Muscle layer of colon (tissue), 2 donors: ENCODE measurements at regions not wholly inside any gene's neighbourhood (a gene's known extent, or its start where the extent isn't known, plus 50 kb on each side); places are given as distances from the start of the nearest gene placed in this dataset.

ENCODE experiments used
- H3K27ac ChIP-seq: one replicate; pipeline ENCODE4 v1.7.0; 2013; ENCODE audit warnings: low read depth, mild to moderate bottlenecking, low read length, moderate library complexity
- H3K27me3 ChIP-seq, 2 donors: one replicate each; pipeline ENCODE4 v1.7.0; 2013; ENCODE audit warnings: low read length in 2 of 2, mild to moderate bottlenecking in 2 of 2; ENCODE audit not compliant: insufficient read depth in 2 of 2, control insufficient read depth in 1 of 2
- H3K36me3 ChIP-seq: one replicate; pipeline ENCODE4 v1.7.0; 2013; ENCODE audit warnings: mild to moderate bottlenecking, low read length; ENCODE audit not compliant: insufficient read depth
- H3K4me1 ChIP-seq: one replicate; pipeline ENCODE4 v1.7.0; 2013; ENCODE audit warnings: mild to moderate bottlenecking, low read length; ENCODE audit not compliant: insufficient read depth
- H3K4me3 ChIP-seq, 2 donors: one replicate each; pipeline ENCODE4 v1.7.0; 2013; ENCODE audit warnings: low read length in 2 of 2, low read depth in 1 of 2, mild to moderate bottlenecking in 1 of 2, moderate library complexity in 1 of 2
- H3K9ac ChIP-seq: one replicate; pipeline ENCODE4 v1.7.0; 2013; ENCODE audit warnings: low read length
- H3K9me3 ChIP-seq: one replicate; pipeline ENCODE4 v1.7.0; 2013; ENCODE audit warnings: mild to moderate bottlenecking, low read length
- donor health status: abdominal sarcoma.
- donor health status: Adenocarcinoma of cecum.

GRCh38 chr15:97199393-97200051, 761.0 kb upstream of the ARRDC4 start:
- H3K4me1 ChIP-seq, result no peaks in the 10 kb centered on the region
- H3K9ac ChIP-seq, result no peak overlapping the region
- H3K36me3 ChIP-seq, result no peaks in the 10 kb centered on the region
- no peak overlapping the region for H3K27ac ChIP-seq
- H3K9me3 ChIP-seq, result no peaks in the 10 kb centered on the region
- H3K27me3 ChIP-seq, result no peaks in the 10 kb centered on the region
- H3K4me3 ChIP-seq, result no peak overlapping the region

DNA sequence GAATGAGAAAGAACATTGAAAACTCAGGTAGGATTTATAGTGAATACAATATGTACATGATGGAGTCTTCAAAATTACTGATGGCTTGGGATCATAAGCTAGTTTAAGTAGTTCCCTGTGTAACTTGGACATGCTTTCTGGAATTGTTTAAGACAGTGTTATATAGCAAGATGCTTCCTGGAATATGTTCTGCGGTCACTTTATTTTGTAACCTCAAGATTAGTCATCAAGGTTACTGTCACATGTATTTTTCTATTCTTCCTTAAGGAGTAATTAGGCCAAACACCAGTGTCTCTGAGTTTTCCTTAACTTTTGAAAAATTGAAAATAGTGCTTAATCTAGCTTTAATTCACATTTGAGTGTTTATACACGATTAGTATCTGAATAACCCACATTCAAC, 760.3 kb upstream of the ARRDC4 start:
- no peak overlapping the region for H3K4me3 ChIP-seq
- H3K4me1 ChIP-seq, result no peaks in the 10 kb centered on the region
- no peaks in the 10 kb centered on the region for H3K9me3 ChIP-seq
- no peaks in the 10 kb centered on the region for H3K36me3 ChIP-seq
- H3K9ac ChIP-seq, result no peak overlapping the region
- no peak overlapping the region for H3K27ac ChIP-seq
- H3K27me3 ChIP-seq, result no peaks in the 10 kb centered on the region

DNA sequence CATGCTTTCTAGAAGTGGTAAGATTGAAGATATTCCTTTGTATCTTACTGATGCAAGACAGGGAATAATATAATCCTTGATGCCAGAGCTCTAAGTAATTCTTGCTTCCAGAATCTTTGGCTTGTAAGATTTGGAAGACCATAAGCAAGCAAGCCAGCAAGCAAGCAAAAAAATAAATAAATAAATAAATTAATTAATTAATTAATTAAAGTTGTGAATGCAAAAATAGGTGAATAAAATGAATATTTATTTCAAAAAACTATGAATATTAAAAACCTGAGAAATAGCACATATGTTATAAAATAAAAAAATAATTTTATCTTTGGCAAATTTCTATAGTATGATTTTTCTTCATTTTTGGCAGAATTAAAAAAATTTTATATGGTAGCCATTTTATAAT, 750.2 kb upstream of the ARRDC4 start:
- Histone ChIP-seq H3K4me1 (no peaks in the 10 kb centered on the region), H3K27ac (no peak overlapping the region), H3K27me3 (no peaks in the 10 kb centered on the region), H3K9ac (no peak overlapping the region), H3K4me3 (no peak overlapping the region), H3K36me3 (no peaks in the 10 kb centered on the region), H3K9me3 (no peaks in the 10 kb centered on the region)

DNA sequence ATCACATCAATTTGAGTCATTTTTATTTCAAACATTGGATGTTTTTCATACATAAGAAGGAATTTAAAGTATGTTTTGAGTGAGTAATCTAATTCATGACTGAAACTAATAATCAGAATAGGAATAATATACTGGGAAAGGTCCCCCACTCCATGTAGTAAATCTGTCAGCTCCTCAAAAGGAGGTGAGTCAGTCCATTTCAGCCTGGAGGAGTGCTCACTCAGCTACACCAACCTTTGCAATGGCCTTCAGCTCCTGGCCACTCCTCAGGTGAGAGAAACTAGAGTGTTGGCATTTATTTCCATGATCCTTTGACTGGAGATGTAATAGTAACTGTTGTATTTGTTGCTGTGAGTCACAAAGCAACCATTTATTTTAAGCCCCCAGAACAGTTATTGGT, 744.9 kb upstream of the ARRDC4 start:
- Histone ChIP-seq H3K4me3 (no peak overlapping the region), H3K9me3 (no peaks in the 10 kb centered on the region), H3K36me3 (no peaks in the 10 kb centered on the region), H3K9ac (no peak overlapping the region), H3K4me1 (no peaks in the 10 kb centered on the region), H3K27me3 (no peaks in the 10 kb centered on the region), H3K27ac (no peak overlapping the region)

GRCh38 chr15:97224191-97224641, 736.3 kb upstream of the ARRDC4 start:
- Histone ChIP-seq H3K27ac (no peak overlapping the region), H3K36me3 (no peaks in the 10 kb centered on the region), H3K9me3 (no peaks in the 10 kb centered on the region), H3K4me3 (no peak overlapping the region), H3K4me1 (no peaks in the 10 kb centered on the region), H3K9ac (no peak overlapping the region), H3K27me3 (no peaks in the 10 kb centered on the region)

- H3K4me3 ChIP-seq, result no peak overlapping the region
- H3K4me1 ChIP-seq, result no peaks in the 10 kb centered on the region
- no peak overlapping the region for H3K27ac ChIP-seq
- no peak overlapping the region for H3K9ac ChIP-seq
- no peaks in the 10 kb centered on the region for H3K9me3 ChIP-seq
- no peaks in the 10 kb centered on the region for H3K36me3 ChIP-seq
- no peaks in the 10 kb centered on the region for H3K27me3 ChIP-seq
These were observed 725.5 kb upstream of the ARRDC4 start for GRCh38 chr15:97234851-97235610.

DNA sequence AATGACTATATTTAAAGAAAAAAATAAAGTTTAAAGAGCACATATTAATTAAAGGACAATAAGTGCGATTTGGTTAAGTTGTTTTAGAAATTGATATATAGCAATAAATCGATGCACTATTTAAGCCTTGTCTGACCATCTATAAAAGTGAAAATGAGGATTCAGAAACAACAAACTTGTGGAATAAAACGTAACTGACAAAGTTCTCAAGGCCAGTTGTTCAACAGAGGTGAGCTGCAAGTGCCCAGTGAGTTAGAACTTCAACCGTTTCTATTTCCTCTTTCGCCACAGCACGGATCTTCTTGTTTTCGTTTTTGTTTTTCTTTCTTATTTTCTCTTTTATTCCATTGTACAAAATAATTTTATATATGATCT, 724.9 kb upstream of the ARRDC4 start:
- Histone ChIP-seq H3K27me3 (no peaks in the 10 kb centered on the region), H3K9me3 (no peaks in the 10 kb centered on the region), H3K27ac (no peak overlapping the region), H3K4me1 (no peaks in the 10 kb centered on the region), H3K4me3 (no peak overlapping the region), H3K36me3 (no peaks in the 10 kb centered on the region), H3K9ac (no peak overlapping the region)

GRCh38 chr15:97236140-97236539, 724.4 kb upstream of the ARRDC4 start:
- H3K9ac ChIP-seq, result no peak overlapping the region
- no peaks in the 10 kb centered on the region for H3K27me3 ChIP-seq
- no peak overlapping the region for H3K27ac ChIP-seq
- no peaks in the 10 kb centered on the region for H3K9me3 ChIP-seq
- no peaks in the 10 kb centered on the region for H3K36me3 ChIP-seq
- H3K4me1 ChIP-seq, result no peaks in the 10 kb centered on the region
- no peak overlapping the region for H3K4me3 ChIP-seq

DNA sequence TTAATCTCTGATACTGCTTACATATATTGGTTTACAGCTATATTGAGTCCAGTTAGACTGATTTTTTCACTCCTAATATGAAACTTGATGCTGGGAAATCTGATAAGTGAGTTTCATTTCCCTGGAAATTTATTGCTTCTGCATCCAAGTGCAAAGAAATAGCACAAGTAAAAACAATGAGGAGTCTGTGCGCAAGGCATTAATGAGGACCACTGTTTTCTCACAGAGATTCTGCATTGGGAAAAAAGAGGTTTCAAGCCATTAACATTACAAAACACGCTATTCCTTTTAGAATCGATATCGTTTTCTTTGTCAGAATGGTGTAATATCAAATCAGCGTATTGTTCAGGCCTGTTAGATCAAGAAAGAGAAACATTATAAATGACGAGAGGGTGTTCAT, 723.3 kb upstream of the ARRDC4 start:
- no peak overlapping the region for H3K27ac ChIP-seq
- no peaks in the 10 kb centered on the region for H3K4me1 ChIP-seq
- H3K9ac ChIP-seq, result no peak overlapping the region
- H3K36me3 ChIP-seq, result no peaks in the 10 kb centered on the region
- H3K27me3 ChIP-seq, result no peaks in the 10 kb centered on the region
- no peaks in the 10 kb centered on the region for H3K9me3 ChIP-seq
- no peak overlapping the region for H3K4me3 ChIP-seq

DNA sequence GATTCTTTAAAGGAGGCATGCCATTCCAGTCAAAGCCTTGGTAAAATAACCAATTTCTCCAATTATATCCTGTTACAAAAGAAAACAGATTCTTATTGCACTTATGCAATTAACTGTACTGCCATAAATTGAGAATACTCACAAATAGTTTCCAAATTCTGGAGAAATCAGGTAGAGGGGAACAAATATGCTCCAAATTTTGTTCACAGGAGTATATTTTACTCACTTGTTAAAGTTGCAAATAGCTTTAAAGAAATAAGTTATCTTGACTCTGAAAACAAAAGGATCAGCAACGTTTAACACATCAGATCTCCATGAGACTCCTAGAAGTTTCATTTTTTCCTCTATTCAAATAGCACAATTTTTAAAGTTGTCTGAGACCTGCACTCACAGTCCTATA, 712.1 kb upstream of the ARRDC4 start:
- no peak overlapping the region for H3K27ac ChIP-seq
- H3K4me3 ChIP-seq, result no peak overlapping the region
- H3K9me3 ChIP-seq, result no peaks in the 10 kb centered on the region
- no peaks in the 10 kb centered on the region for H3K36me3 ChIP-seq
- no peaks in the 10 kb centered on the region for H3K27me3 ChIP-seq
- H3K9ac ChIP-seq, result no peak overlapping the region
- H3K4me1 ChIP-seq, result no peaks in the 10 kb centered on the region

DNA sequence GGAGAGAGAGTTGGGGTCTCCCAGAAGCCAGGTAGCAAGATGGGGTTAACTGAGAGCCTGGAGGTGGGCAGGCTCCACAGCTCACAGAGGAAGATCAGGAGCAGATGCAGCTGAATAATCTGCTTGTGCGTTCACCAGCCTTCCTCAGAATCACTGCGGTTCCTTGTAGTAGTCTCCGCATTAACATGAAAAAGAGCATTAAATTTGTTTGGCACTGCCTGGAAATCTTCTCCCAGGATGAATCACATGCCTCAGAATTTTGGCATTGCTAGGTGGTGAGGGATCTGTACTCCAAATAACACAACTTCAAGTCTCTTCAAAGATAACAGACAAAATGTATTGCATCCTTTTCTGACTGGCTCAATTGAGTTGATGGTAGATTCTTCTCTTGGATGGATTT, 700.6 kb upstream of the ARRDC4 start:
- no peaks in the 10 kb centered on the region for H3K36me3 ChIP-seq
- no peak overlapping the region for H3K9ac ChIP-seq
- no peak overlapping the region for H3K4me3 ChIP-seq
- no peaks in the 10 kb centered on the region for H3K4me1 ChIP-seq
- H3K9me3 ChIP-seq, result no peaks in the 10 kb centered on the region
- no peak overlapping the region for H3K27ac ChIP-seq
- no peaks in the 10 kb centered on the region for H3K27me3 ChIP-seq

DNA sequence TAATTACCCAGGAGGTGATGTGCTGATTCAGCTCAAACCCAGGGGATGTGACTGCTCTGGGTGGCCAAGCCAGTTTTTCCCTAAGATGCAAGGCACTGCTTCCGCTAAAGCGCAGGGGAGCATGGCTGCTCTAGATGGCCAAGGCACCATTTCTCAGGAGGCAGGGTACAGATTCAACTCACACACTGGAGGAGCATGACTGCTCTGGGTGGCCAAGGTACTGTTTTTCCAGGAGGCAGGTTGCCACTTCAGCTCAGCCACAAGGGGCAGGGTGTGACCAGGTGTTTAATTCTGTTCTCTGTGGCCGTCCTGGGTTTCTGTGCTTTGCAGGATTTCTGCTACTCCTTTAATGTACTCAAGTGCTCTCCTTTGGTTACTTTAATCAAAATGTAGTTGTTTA, 659.3 kb upstream of the ARRDC4 start:
- no peak overlapping the region for H3K27ac ChIP-seq
- H3K36me3 ChIP-seq, result no peaks in the 10 kb centered on the region
- no peak overlapping the region for H3K9ac ChIP-seq
- H3K9me3 ChIP-seq, result no peaks in the 10 kb centered on the region
- H3K4me3 ChIP-seq, result no peak overlapping the region
- H3K27me3 ChIP-seq, result no peaks in the 10 kb centered on the region
- no peaks in the 10 kb centered on the region for H3K4me1 ChIP-seq
